ENCODE measurements at regions not wholly inside any gene's neighbourhood (a gene's known extent, or its start where the extent isn't known, plus 50 kb on each side); places are given as distances from the start of the nearest gene placed in this dataset.

DNA sequence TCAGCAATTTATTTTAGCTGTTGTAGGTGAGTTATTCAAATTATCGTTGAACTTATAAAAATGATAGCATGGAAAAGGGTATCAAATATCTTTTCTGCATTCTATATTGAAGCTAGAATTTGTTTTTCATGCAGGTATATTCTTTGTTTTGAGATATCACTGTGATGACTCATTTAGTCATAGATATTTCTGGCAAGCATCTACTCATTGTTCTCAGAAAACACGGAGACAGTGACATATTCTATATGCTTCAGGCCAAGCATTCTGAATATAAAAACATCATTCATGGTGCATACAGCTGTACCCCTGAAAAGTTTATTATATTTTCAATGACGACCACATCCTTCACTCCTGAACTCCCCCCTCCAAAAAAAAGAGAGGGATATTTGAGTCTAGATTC, 150.3 kb upstream of the GRIA1 start:
- TF ChIP-seq CTCF (IDR thresholded peaks at IDR 0.05): no peak
- no peak for TF ChIP-seq EP300 (IDR thresholded peaks at IDR 0.05)
- TF ChIP-seq POLR2A (IDR thresholded peaks at IDR 0.05): no peak
